ENCODE measurements at regions not wholly inside any gene's neighbourhood (a gene's known extent, or its start where the extent isn't known, plus 50 kb on each side); places are given as distances from the start of the nearest gene placed in this dataset.

GRCh38 chr5:124948754-124949275, 202.4 kb upstream of the ZNF608 start:
- TF ChIP-seq POLR2A (IDR thresholded peaks at IDR 0.05) = no peak
- TF ChIP-seq, protein P1, sequence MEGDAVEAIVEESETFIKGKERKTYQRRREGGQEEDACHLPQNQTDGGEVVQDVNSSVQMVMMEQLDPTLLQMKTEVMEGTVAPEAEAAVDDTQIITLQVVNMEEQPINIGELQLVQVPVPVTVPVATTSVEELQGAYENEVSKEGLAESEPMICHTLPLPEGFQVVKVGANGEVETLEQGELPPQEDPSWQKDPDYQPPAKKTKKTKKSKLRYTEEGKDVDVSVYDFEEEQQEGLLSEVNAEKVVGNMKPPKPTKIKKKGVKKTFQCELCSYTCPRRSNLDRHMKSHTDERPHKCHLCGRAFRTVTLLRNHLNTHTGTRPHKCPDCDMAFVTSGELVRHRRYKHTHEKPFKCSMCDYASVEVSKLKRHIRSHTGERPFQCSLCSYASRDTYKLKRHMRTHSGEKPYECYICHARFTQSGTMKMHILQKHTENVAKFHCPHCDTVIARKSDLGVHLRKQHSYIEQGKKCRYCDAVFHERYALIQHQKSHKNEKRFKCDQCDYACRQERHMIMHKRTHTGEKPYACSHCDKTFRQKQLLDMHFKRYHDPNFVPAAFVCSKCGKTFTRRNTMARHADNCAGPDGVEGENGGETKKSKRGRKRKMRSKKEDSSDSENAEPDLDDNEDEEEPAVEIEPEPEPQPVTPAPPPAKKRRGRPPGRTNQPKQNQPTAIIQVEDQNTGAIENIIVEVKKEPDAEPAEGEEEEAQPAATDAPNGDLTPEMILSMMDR (IDR thresholded peaks at IDR 0.05) = no peak
